ENCODE measurements at regions not wholly inside any gene's neighbourhood (a gene's known extent, or its start where the extent isn't known, plus 50 kb on each side); places are given as distances from the start of the nearest gene placed in this dataset.
"Not testable (repeated sequence)": the region's sequence is repeated elsewhere in the genome, so short reads cannot be mapped to it uniquely, and the experiment has no call there.

DNA sequence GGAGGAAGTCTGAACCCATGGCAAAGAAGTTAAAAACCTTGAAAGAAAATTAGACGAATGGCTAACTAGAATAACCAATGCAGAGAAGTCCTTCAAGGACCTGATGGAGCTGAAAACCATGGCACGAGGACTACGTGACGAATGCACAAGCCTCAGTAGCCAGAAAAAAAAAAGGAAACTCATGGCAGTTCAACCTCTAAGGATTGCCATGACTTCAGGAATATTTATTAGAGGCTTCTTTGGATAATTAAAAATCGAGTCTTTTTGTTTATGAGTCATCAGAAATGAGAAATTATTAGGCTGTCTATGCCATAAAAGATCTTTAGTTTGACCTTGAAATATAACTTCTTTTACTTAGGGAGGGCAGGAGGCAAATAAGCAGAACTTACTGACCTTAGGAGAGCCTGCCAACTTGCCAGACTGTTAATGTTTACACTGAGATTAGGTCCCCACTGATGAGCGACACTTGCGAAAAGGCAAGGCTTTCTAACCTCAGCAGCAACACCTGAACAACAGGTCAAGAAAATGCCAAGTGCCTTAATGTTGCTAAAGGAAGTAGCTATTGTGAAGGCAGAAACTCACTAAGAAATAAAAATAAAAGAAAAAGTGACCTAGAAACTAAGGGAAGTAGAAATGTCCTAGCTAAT is 55.2 kb upstream of the TUSC1 start:
- ATAC-seq (no peak), DNase-seq (ENCODE audit: low spot score) (no peak)
- ChIA-PET POLR2A (no interaction called here), CTCF (no interaction called here)
- peaks cover 30% of the 10 kb centered on the region for H3K9me3 Mint-ChIP-seq
- H3K4me3 Mint-ChIP-seq, result no peak overlapping the region
- no peaks in the 10 kb centered on the region for H3K4me1 Mint-ChIP-seq
- no peaks in the 10 kb centered on the region for H3K27me3 Mint-ChIP-seq (ENCODE audit: low read depth)
- no peak overlapping the region for H3K27ac Mint-ChIP-seq
- peaks cover 21% of the 10 kb centered on the region for H3K36me3 Mint-ChIP-seq
- TF ChIP-seq HMGA2 (CRISPR knock-in tag; IDR thresholded peaks at IDR 0.05) (no peak), JAZF1 (CRISPR knock-in tag; IDR thresholded peaks at IDR 0.05) (no peak), CREM (CRISPR knock-in tag; IDR thresholded peaks at IDR 0.05) (no peak), RORB (CRISPR knock-in tag; IDR thresholded peaks at IDR 0.05) (no peak), MXD4 (CRISPR knock-in tag; IDR thresholded peaks at IDR 0.05; ENCODE audit: borderline replicate concordance) (no peak), ZNF219 (CRISPR knock-in tag; IDR thresholded peaks at IDR 0.05; ENCODE audit: borderline replicate concordance) (no peak), NFYB (CRISPR knock-in tag; conservative IDR thresholded peaks at IDR 0.05; ENCODE audit: low read depth) (no peak), EMX1 (CRISPR knock-in tag; IDR thresholded peaks at IDR 0.05) (no peak), ESRRA (CRISPR knock-in tag; IDR thresholded peaks at IDR 0.05; ENCODE audit: borderline replicate concordance) (no peak)
- TF ChIP-seq, protein P1, sequence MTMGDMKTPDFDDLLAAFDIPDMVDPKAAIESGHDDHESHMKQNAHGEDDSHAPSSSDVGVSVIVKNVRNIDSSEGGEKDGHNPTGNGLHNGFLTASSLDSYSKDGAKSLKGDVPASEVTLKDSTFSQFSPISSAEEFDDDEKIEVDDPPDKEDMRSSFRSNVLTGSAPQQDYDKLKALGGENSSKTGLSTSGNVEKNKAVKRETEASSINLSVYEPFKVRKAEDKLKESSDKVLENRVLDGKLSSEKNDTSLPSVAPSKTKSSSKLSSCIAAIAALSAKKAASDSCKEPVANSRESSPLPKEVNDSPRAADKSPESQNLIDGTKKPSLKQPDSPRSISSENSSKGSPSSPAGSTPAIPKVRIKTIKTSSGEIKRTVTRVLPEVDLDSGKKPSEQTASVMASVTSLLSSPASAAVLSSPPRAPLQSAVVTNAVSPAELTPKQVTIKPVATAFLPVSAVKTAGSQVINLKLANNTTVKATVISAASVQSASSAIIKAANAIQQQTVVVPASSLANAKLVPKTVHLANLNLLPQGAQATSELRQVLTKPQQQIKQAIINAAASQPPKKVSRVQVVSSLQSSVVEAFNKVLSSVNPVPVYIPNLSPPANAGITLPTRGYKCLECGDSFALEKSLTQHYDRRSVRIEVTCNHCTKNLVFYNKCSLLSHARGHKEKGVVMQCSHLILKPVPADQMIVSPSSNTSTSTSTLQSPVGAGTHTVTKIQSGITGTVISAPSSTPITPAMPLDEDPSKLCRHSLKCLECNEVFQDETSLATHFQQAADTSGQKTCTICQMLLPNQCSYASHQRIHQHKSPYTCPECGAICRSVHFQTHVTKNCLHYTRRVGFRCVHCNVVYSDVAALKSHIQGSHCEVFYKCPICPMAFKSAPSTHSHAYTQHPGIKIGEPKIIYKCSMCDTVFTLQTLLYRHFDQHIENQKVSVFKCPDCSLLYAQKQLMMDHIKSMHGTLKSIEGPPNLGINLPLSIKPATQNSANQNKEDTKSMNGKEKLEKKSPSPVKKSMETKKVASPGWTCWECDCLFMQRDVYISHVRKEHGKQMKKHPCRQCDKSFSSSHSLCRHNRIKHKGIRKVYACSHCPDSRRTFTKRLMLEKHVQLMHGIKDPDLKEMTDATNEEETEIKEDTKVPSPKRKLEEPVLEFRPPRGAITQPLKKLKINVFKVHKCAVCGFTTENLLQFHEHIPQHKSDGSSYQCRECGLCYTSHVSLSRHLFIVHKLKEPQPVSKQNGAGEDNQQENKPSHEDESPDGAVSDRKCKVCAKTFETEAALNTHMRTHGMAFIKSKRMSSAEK (CRISPR knock-in tag; IDR thresholded peaks at IDR 0.05; ENCODE audit: borderline replicate concordance), result no peak
- TF ChIP-seq, protein P2, sequence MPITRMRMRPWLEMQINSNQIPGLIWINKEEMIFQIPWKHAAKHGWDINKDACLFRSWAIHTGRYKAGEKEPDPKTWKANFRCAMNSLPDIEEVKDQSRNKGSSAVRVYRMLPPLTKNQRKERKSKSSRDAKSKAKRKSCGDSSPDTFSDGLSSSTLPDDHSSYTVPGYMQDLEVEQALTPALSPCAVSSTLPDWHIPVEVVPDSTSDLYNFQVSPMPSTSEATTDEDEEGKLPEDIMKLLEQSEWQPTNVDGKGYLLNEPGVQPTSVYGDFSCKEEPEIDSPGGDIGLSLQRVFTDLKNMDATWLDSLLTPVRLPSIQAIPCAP (CRISPR knock-in tag; IDR thresholded peaks at IDR 0.05), result no peak
- TF ChIP-seq, protein P3, sequence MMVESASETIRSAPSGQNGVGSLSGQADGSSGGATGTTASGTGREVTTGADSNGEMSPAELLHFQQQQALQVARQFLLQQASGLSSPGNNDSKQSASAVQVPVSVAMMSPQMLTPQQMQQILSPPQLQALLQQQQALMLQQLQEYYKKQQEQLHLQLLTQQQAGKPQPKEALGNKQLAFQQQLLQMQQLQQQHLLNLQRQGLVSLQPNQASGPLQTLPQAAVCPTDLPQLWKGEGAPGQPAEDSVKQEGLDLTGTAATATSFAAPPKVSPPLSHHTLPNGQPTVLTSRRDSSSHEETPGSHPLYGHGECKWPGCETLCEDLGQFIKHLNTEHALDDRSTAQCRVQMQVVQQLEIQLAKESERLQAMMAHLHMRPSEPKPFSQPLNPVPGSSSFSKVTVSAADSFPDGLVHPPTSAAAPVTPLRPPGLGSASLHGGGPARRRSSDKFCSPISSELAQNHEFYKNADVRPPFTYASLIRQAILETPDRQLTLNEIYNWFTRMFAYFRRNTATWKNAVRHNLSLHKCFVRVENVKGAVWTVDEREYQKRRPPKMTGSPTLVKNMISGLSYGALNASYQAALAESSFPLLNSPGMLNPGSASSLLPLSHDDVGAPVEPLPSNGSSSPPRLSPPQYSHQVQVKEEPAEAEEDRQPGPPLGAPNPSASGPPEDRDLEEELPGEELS (CRISPR knock-in tag; IDR thresholded peaks at IDR 0.05), result no peak
- TF ChIP-seq, protein P4, sequence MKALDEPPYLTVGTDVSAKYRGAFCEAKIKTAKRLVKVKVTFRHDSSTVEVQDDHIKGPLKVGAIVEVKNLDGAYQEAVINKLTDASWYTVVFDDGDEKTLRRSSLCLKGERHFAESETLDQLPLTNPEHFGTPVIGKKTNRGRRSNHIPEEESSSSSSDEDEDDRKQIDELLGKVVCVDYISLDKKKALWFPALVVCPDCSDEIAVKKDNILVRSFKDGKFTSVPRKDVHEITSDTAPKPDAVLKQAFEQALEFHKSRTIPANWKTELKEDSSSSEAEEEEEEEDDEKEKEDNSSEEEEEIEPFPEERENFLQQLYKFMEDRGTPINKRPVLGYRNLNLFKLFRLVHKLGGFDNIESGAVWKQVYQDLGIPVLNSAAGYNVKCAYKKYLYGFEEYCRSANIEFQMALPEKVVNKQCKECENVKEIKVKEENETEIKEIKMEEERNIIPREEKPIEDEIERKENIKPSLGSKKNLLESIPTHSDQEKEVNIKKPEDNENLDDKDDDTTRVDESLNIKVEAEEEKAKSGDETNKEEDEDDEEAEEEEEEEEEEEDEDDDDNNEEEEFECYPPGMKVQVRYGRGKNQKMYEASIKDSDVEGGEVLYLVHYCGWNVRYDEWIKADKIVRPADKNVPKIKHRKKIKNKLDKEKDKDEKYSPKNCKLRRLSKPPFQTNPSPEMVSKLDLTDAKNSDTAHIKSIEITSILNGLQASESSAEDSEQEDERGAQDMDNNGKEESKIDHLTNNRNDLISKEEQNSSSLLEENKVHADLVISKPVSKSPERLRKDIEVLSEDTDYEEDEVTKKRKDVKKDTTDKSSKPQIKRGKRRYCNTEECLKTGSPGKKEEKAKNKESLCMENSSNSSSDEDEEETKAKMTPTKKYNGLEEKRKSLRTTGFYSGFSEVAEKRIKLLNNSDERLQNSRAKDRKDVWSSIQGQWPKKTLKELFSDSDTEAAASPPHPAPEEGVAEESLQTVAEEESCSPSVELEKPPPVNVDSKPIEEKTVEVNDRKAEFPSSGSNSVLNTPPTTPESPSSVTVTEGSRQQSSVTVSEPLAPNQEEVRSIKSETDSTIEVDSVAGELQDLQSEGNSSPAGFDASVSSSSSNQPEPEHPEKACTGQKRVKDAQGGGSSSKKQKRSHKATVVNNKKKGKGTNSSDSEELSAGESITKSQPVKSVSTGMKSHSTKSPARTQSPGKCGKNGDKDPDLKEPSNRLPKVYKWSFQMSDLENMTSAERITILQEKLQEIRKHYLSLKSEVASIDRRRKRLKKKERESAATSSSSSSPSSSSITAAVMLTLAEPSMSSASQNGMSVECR (CRISPR knock-in tag; IDR thresholded peaks at IDR 0.05; ENCODE audit: borderline replicate concordance), result no peak

DNA sequence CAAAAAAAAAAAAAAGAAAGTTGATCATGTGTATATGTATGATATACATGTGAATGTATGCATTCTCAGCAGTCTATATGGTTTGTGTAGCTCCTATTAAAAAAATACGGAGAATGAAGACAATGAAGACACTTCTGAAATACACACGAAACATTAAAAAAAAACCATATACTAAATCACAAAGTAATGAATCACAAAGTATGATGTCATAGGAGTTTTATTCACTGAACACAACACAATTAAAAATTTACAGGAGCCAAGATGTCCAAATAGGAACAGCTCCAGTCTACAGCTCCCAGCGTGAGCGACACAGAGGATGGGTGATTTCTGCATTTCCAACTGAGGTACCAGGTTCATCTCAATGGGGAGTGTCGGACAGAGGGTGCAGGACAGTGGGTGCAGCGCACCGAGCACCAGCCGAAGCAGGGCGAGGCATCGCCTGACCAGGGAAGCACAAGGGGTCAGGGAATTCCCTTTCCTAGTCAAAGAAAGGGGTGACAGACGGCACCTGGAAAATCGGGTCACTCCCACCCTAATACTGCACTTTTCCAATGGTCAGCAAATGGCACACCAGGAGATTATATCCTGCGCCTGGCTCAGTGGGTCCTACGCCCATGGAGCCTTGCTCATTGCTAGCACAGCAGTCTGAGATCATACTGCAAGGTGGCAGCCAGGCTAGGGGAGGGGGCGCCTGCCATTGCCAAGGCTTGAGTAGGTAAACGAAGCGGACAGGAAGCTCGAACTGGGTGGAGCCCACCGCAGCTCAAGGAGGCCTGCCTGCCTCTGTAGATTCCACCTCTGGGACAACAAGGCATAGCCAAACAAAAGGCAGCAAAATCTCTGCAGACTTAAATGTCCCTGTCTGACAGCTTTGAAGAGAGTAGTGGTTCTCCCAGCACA is 53.9 kb upstream of the TUSC1 start:
- H3K27ac Mint-ChIP-seq; POLR2A ChIA-PET; H3K4me1 Mint-ChIP-seq; DNase-seq (ENCODE audit: low spot score); CTCF ChIA-PET; H3K27me3 Mint-ChIP-seq (ENCODE audit: low read depth); H3K4me3 Mint-ChIP-seq; ATAC-seq: not testable (repeated sequence)
- peaks cover 21% of the 10 kb centered on the region for H3K36me3 Mint-ChIP-seq
- H3K9me3 Mint-ChIP-seq, result peaks cover 30% of the 10 kb centered on the region
